Transverse colon (tissue), 3 donors: ENCODE measurements at regions not wholly inside any gene's neighbourhood (a gene's known extent, or its start where the extent isn't known, plus 50 kb on each side); places are given as distances from the start of the nearest gene placed in this dataset.

Experiments used
- CTCF ChIP-seq, 5 experiments: fragments of 200-600 bp in 3 of 5; fragments of 450-650 bp in 2 of 5; sonication (generic) in 3 of 5; IDR thresholded peaks; 1 replicate in 2 of 5; 2 replicates in 3 of 5; pipeline ENCODE4 v1.5.1; 2016 to 2017; ENCODE audit warnings: antibody characterized with exemption in 5 of 5, inconsistent platforms in 3 of 5, mild to moderate bottlenecking in 2 of 5, moderate library complexity in 1 of 5
- POLR2A ChIP-seq: fragments of 450-650 bp; IDR thresholded peaks from one replicate; pipeline ENCODE4 v1.6.1; 2016; ENCODE audit warnings: antibody characterized with exemption, mild to moderate bottlenecking, moderate library complexity

GRCh38 chr10:83871187-83872081 lies 267.9 kb upstream of the GHITM start:
- no peak for TF ChIP-seq POLR2A
- peak; percentile 73 to 88 (median 87) for TF ChIP-seq CTCF (IDR thresholded peaks at IDR 0.05)
